PC-3 (cell line): ENCODE measurements at regions not wholly inside any gene's neighbourhood (a gene's known extent, or its start where the extent isn't known, plus 50 kb on each side); places are given as distances from the start of the nearest gene placed in this dataset.
A peak's percentile ranks its signal among the peaks of the same experiment; 100 is the strongest.

Experiments
- ATAC-seq: fragments of 200-7000 bp; cut with Tn5 transposase; 2 replicates; pipeline ENCODE4 v1.9.1; 2020; ENCODE audit warnings: mild to moderate bottlenecking, moderate library complexity
- BruUV-seq: library from RNA; stranded (reverse); fragments of 400-500 nt; replicated peaks from 2 replicates; lab custom pipeline; 2021; lab: Mats Ljungman, UMichigan
- CTCF ChIA-PET: fragments of 300-600 bp; sonication (Branson Sonifier 250); formaldehyde crosslinking; loops from one replicate; lab custom pipeline; 2022; ENCODE audit warnings: antibody characterized with exemption; lab: Charles Lee
- POLR2A ChIA-PET: fragments of 300-600 bp; sonication (Branson Sonifier 250); formaldehyde crosslinking; loops from one replicate; lab custom pipeline; 2022; ENCODE audit warnings: antibody characterized with exemption; ENCODE audit not compliant: unreplicated experiment; lab: Charles Lee
- DNase-seq: peaks from one replicate; pipeline ENCODE4 v3.0.0-alpha.2; 2015
- H2AFZ ChIP-seq: fragments of 300-600 bp; sonication (generic); 2 replicates; pipeline ENCODE4 v1.6.0; 2016; ENCODE audit warnings: antibody characterized with exemption, low read length
- H3F3A ChIP-seq: fragments of 300-600 bp; sonication (generic); one replicate; pipeline ENCODE4 v1.6.0; 2017; ENCODE audit warnings: antibody characterized with exemption, low read length, control low read depth, mild to moderate bottlenecking; ENCODE audit not compliant: unreplicated experiment
- H3K27ac ChIP-seq: fragments of 300-600 bp; sonication (generic); 2 replicates; pipeline ENCODE4 v1.5.1; 2016; ENCODE audit warnings: mild to moderate bottlenecking, low read length
- H3K27me3 ChIP-seq: fragments of 300-600 bp; sonication (generic); 2 replicates; pipeline ENCODE4 v1.6.1; 2016; ENCODE audit warnings: low read length, mixed read lengths
- H3K36me3 ChIP-seq: fragments of 300-600 bp; sonication (generic); 2 replicates; pipeline ENCODE4 v1.6.1; 2016; ENCODE audit warnings: low read depth, mixed run types, low read length, mixed read lengths
- H3K4me1 ChIP-seq: fragments of 300-600 bp; sonication (generic); 2 replicates; pipeline ENCODE4 v1.5.1; 2016; ENCODE audit warnings: low read length; ENCODE audit not compliant: insufficient read depth
- H3K4me2 ChIP-seq: fragments of 300-600 bp; sonication (generic); 2 replicates; pipeline ENCODE4 v1.6.0; 2016; ENCODE audit warnings: low read length
- H3K4me3 ChIP-seq: fragments of 300-600 bp; sonication (generic); 2 replicates; pipeline ENCODE4 v1.5.1; 2016; ENCODE audit warnings: mild to moderate bottlenecking, low read length, mixed read lengths
- H3K79me2 ChIP-seq: fragments of 300-600 bp; sonication (generic); 2 replicates; pipeline ENCODE4 v1.6.1; 2017; ENCODE audit warnings: low read length, mixed read lengths
- H3K9ac ChIP-seq: fragments of 300-600 bp; sonication (generic); 2 replicates; pipeline ENCODE4 v1.6.0; 2016; ENCODE audit warnings: mild to moderate bottlenecking, low read length
- H3K9me2 ChIP-seq: fragments of 300-600 bp; sonication (generic); replicated peaks from 2 replicates; pipeline ENCODE4 v1.6.1; 2016; ENCODE audit warnings: mixed run types, low read length, mixed read lengths
- H3K9me3 ChIP-seq: fragments of 300-600 bp; sonication (generic); 2 replicates; pipeline ENCODE4 v1.6.1; 2016; ENCODE audit warnings: low read length, mixed read lengths
- H4K20me1 ChIP-seq: fragments of 300-600 bp; sonication (generic); 2 replicates; pipeline ENCODE4 v1.6.1; 2016; ENCODE audit warnings: low read length, mixed read lengths
- CTCF ChIP-seq: fragments of 300-600 bp; sonication (generic); conservative IDR thresholded peaks from 2 replicates; pipeline ENCODE4 v1.5.1; 2017; ENCODE audit warnings: antibody characterized with exemption, low read depth, mild to moderate bottlenecking, low read length
- EZH2 ChIP-seq: fragments of 300-600 bp; sonication (generic); IDR thresholded peaks from one replicate; pipeline ENCODE4 v1.6.1; 2017; ENCODE audit warnings: antibody characterized with exemption, mild to moderate bottlenecking, low read length; ENCODE audit not compliant: unreplicated experiment
- EZH2phosphoT487 ChIP-seq: fragments of 300-600 bp; sonication (generic); IDR thresholded peaks from 2 replicates; pipeline ENCODE4 v1.6.1; 2018; ENCODE audit warnings: mild to moderate bottlenecking, antibody characterized with exemption, low read length, borderline replicate concordance
- intact Hi-C: fragments of 100-400 bp; cut with micrococcal nuclease; formaldehyde crosslinking; loops from 2 replicates; pipeline ENCODE4 v1.9.0; 2023

- H3K27ac ChIP-seq = no peak overlapping the region
- peak; percentile 57 for TF ChIP-seq CTCF
- TF ChIP-seq EZH2 = no peak
- ATAC-seq (peak; percentile 31; the same call in 1 of the 2 replicates), DNase-seq (peak; percentile 41)
- H3F3A ChIP-seq = no peaks in the 10 kb centered on the region
- BruUV-seq = no TSS peak
- intact Hi-C loops = no loop called here
- no peaks in the 10 kb centered on the region for H3K4me1 ChIP-seq
- no peak overlapping the region for H3K9ac ChIP-seq
- no peaks in the 10 kb centered on the region for H3K9me3 ChIP-seq
- H2AFZ ChIP-seq = no peak overlapping the region
- H3K4me2 ChIP-seq = no peak overlapping the region
- CTCF ChIA-PET = no interaction called here
- no peaks in the 10 kb centered on the region for H3K9me2 ChIP-seq
- H4K20me1 ChIP-seq = no peaks in the 10 kb centered on the region
- no peaks in the 10 kb centered on the region for H3K36me3 ChIP-seq
- H3K4me3 ChIP-seq = no peak overlapping the region
- H3K79me2 ChIP-seq = no peaks in the 10 kb centered on the region
- POLR2A ChIA-PET = no interaction called here
- H3K27me3 ChIP-seq = no peaks in the 10 kb centered on the region
These were observed 524.3 kb downstream of the GBE1 start for GRCh38 chr3:81237181-81237580.

GRCh38 chr3:81218023-81218422 is 543.4 kb downstream of the GBE1 start:
- BruUV-seq = no TSS peak
- intact Hi-C loops = loop anchor here (1.0 to 5.0 kb wide), 6 partner anchors 25 to 451 kb away; no protein-coding TSS in a partner anchor

GRCh38 chr3:81217101-81217500 is 544.3 kb downstream of the GBE1 start:
- ATAC-seq (no peak), DNase-seq (no peak)
- Histone ChIP-seq H3K27ac (0 out of 2 replicates have a peak overlapping the region, but pooled peaks have one; percentile 55), H3K36me3 (no peaks in the 10 kb centered on the region), H3K4me1 (peaks cover 19% of the 10 kb centered on the region), H3K4me2 (peak overlapping the region; percentile 64; the same call in 1 of the 2 replicates), H3K9me3 (no peaks in the 10 kb centered on the region), H3K79me2 (no peaks in the 10 kb centered on the region), H3K27me3 (no peaks in the 10 kb centered on the region), H3K9ac (no peak overlapping the region), H4K20me1 (no peaks in the 10 kb centered on the region), H3K9me2 (no peaks in the 10 kb centered on the region), H3F3A (no peaks in the 10 kb centered on the region), H2AFZ (no peak overlapping the region), H3K4me3 (no peak overlapping the region)
- intact Hi-C loops = loop anchor here (2.0 to 5.0 kb wide), 2 partner anchors 32 to 425 kb away; no protein-coding TSS in a partner anchor
- BruUV-seq = no TSS peak
- POLR2A ChIA-PET = no interaction called here
- TF ChIP-seq EZH2 (no peak), CTCF (no peak), EZH2phosphoT487 (no peak)
- CTCF ChIA-PET = no interaction called here

More at GRCh38 chr3:81218023-81218422, 543.4 kb downstream of the GBE1 start:
- H4K20me1 ChIP-seq = no peaks in the 10 kb centered on the region
- no peaks in the 10 kb centered on the region for H3K36me3 ChIP-seq
- no peaks in the 10 kb centered on the region for H3K9me2 ChIP-seq
- no peaks in the 10 kb centered on the region for H3K79me2 ChIP-seq
- TF ChIP-seq CTCF = peak; percentile 87
- no peak for TF ChIP-seq EZH2phosphoT487
- peaks cover 19% of the 10 kb centered on the region for H3K4me1 ChIP-seq
- H3K9me3 ChIP-seq = no peaks in the 10 kb centered on the region
- ChIA-PET POLR2A (no interaction called here), CTCF (interaction anchor here (1.0 kb wide), 1 partner anchor 25 kb away, joined by 3 read pairs; no protein-coding TSS in a partner anchor)
- H3F3A ChIP-seq = no peaks in the 10 kb centered on the region
- H3K27ac ChIP-seq = no peak overlapping the region
- no peak overlapping the region for H3K4me3 ChIP-seq
- H3K9ac ChIP-seq = no peak overlapping the region
- H3K4me2 ChIP-seq = no peak overlapping the region
- ATAC-seq (peak; percentile 65), DNase-seq (peak; percentile 73)
- no peaks in the 10 kb centered on the region for H3K27me3 ChIP-seq
- H2AFZ ChIP-seq = no peak overlapping the region
